ENCODE measurements at regions not wholly inside any gene's neighbourhood (a gene's known extent, or its start where the extent isn't known, plus 50 kb on each side); places are given as distances from the start of the nearest gene placed in this dataset.

- no peak for TF ChIP-seq CTCF (conservative IDR thresholded peaks at IDR 0.05 in 1 of 2, IDR thresholded peaks at IDR 0.05 in 1 of 2; ENCODE audit: low read depth in 1 of 2, low read length in 2 of 2)
- TF ChIP-seq EZH2 (IDR thresholded peaks at IDR 0.05; ENCODE audit: low read length, missing control alignments), result no peak
Observed at GRCh38 chr2:23069156-23069555, 315.8 kb upstream of the KLHL29 start.
